Right lobe of liver (tissue), 6 donors: ENCODE measurements at regions not wholly inside any gene's neighbourhood (a gene's known extent, or its start where the extent isn't known, plus 50 kb on each side); places are given as distances from the start of the nearest gene placed in this dataset.

Experiments
- ATAC-seq, 4 donors: fragments of 200-7000 bp; cut with Tn5 transposase; one replicate each; pipeline ENCODE4 v1.9.1; 2020; ENCODE audit warnings: mild to moderate bottlenecking in 4 of 4, moderate library complexity in 4 of 4
- DNase-seq, 3 donors: peaks; one replicate each; pipeline ENCODE4 v3.0.0-alpha.2; 2020
- H3K27ac ChIP-seq, 3 donors: fragments of 200-600 bp; one replicate each; pipeline ENCODE4 v1.8.0; 2022
- H3K27me3 ChIP-seq, 2 donors: fragments of 200-600 bp; one replicate each; pipeline ENCODE4 v1.8.0; 2022
- H3K36me3 ChIP-seq, 4 donors: fragments of 200-600 bp; sonication (generic) in 1 of 4; one replicate each; pipeline versions ENCODE4 v1.5.1 to v1.8.0; 2017 to 2022; ENCODE audit warnings: control low read depth in 1 of 4
- H3K4me1 ChIP-seq, 4 donors: fragments of 200-600 bp; sonication (generic) in 1 of 4; one replicate each; pipeline versions ENCODE4 v1.5.1 to v1.8.0; 2017 to 2022; ENCODE audit warnings: control low read depth in 1 of 4
- H3K4me3 ChIP-seq, 3 donors: fragments of 200-600 bp; one replicate each; pipeline ENCODE4 v1.8.0; 2022
- H3K9me3 ChIP-seq, 4 donors: fragments of 200-600 bp; sonication (generic) in 1 of 4; one replicate each; pipeline versions ENCODE4 v1.5.1 to v1.8.0; 2017 to 2022; ENCODE audit warnings: control low read depth in 1 of 4
- CTCF ChIP-seq, 4 donors: fragments of 200-600 bp in 3 of 4; fragments of 450-650 bp in 1 of 4; IDR thresholded peaks; one replicate each; pipeline versions ENCODE4 v1.5.1 to v1.8.0; 2016 to 2022; ENCODE audit warnings: antibody characterized with exemption in 4 of 4, mild to moderate bottlenecking in 2 of 4
- POLR2A ChIP-seq: fragments of 450-650 bp; IDR thresholded peaks from one replicate; pipeline ENCODE4 v1.6.1; 2017; ENCODE audit warnings: antibody characterized with exemption, mild to moderate bottlenecking
- WGBS: methylation state at CpG from one replicate; pipeline ENCODE4 v1.1.6; 2018; ENCODE audit warnings: low coverage, low lambda C conversion rate; ENCODE audit not compliant: insufficient coverage; ENCODE audit errors: missing lambda C conversion rate; 5-methylcytosine and 5-hydroxymethylcytosine counted together
- intact Hi-C, 2 donors: fragments of 100-400 bp; cut with DNase I; formaldehyde crosslinking; loops; one replicate each; pipeline versions ENCODE4 v1.11.2 to v1.14.1; 2022
- donor health status: DM: no; HTN: yes; CAD: no.
- donor health status: DM: no; HTN: no; CAD: no.
- donor health status: DM: no; HTN: no; CAD: no.
- donor health status: DM: no; HTN: yes; CAD: no.
- donor health status: DM: no; HTN: yes; CAD: no.

- WGBS: 39% methylated on average over 6 of the region's 9 CpGs
- Histone ChIP-seq H3K4me3 (no peak overlapping the region), H3K36me3 (no peaks in the 10 kb centered on the region), H3K9me3 (no peaks in the 10 kb centered on the region), H3K27me3 (no peaks in the 10 kb centered on the region), H3K4me1 (no peaks in the 10 kb centered on the region), H3K27ac (no peak overlapping the region)
- intact Hi-C loops: no loop called here
- ATAC-seq: no peak
- no peak for DNase-seq
- TF ChIP-seq CTCF (IDR thresholded peaks at IDR 0.05) (peak; percentile 11 to 42 (median 27)), POLR2A (no peak)
These were observed 124.4 kb downstream of the TENT4A start for GRCh38 chr5:6837519-6838110.

GRCh38 chr5:6838736-6839135 lies 125.5 kb downstream of the TENT4A start:
- intact Hi-C loops: no loop called here
- Histone ChIP-seq H3K36me3 (no peaks in the 10 kb centered on the region), H3K27ac (no peak overlapping the region), H3K27me3 (no peaks in the 10 kb centered on the region), H3K4me3 (no peak overlapping the region), H3K4me1 (no peaks in the 10 kb centered on the region), H3K9me3 (no peaks in the 10 kb centered on the region)
- ATAC-seq (no peak), DNase-seq (no peak)
- no peak for TF ChIP-seq POLR2A
- no peak for TF ChIP-seq CTCF (IDR thresholded peaks at IDR 0.05)
- 57% methylated on average over 4 of the region's 6 CpGs for WGBS

- no peaks in the 10 kb centered on the region for H3K4me1 ChIP-seq
- H3K4me3 ChIP-seq: no peak overlapping the region
- no peaks in the 10 kb centered on the region for H3K27me3 ChIP-seq
- H3K36me3 ChIP-seq: no peaks in the 10 kb centered on the region
- intact Hi-C loops: no loop called here
- no peak overlapping the region for H3K27ac ChIP-seq
- TF ChIP-seq POLR2A (no peak), CTCF (IDR thresholded peaks at IDR 0.05) (no peak)
- H3K9me3 ChIP-seq: no peaks in the 10 kb centered on the region
- 32% methylated on average over 5 of the region's 7 CpGs for WGBS
- DNase-seq (no peak), ATAC-seq (no peak)
These were observed 127.0 kb downstream of the TENT4A start for GRCh38 chr5:6840136-6840793.

GRCh38 chr5:6843335-6843734 lies 130.1 kb downstream of the TENT4A start:
- ATAC-seq (no peak), DNase-seq (no peak)
- TF ChIP-seq CTCF (IDR thresholded peaks at IDR 0.05) (no peak), POLR2A (no peak)
- Histone ChIP-seq H3K27ac (no peak overlapping the region), H3K27me3 (no peaks in the 10 kb centered on the region), H3K36me3 (no peaks in the 10 kb centered on the region), H3K4me1 (no peaks in the 10 kb centered on the region), H3K4me3 (no peak overlapping the region), H3K9me3 (no peaks in the 10 kb centered on the region)
- WGBS: 68% methylated on average over 2 of the region's 2 CpGs
- intact Hi-C loops: no loop called here
